HEK293 (cell line): ENCODE measurements at regions not wholly inside any gene's neighbourhood (a gene's known extent, or its start where the extent isn't known, plus 50 kb on each side); places are given as distances from the start of the nearest gene placed in this dataset.
A peak's percentile ranks its signal among the peaks of the same experiment; 100 is the strongest.
"Not testable (repeated sequence)": the region's sequence is repeated elsewhere in the genome, so short reads cannot be mapped to it uniquely, and the experiment has no call there.

Experiments
- CTCF ChIA-PET: fragments of 350-600 bp; formaldehyde crosslinking; extraction: SDS; loops from one replicate; lab custom pipeline; 2021; ENCODE audit warnings: antibody characterized with exemption; lab: Yijun Ruan, JAX
- POLR2A ChIA-PET: fragments of 300-600 bp; formaldehyde crosslinking; extraction: SDS; loops from one replicate; lab custom pipeline; 2020; ENCODE audit warnings: antibody characterized with exemption, inconsistent platforms; lab: Yijun Ruan, JAX
- H3K27ac ChIP-seq: fragments of 200-500 bp; sonication (Bioruptor generic); 2 replicates; pipeline ENCODE4 v1.5.1; 2014; ENCODE audit warnings: low read depth, low read length, control low read depth, inconsistent platforms; ENCODE audit errors: extremely low read depth
- H3K36me3 ChIP-seq, 2 experiments: fragments of 200-500 bp in 1 of 2; sonication (Bioruptor generic) in 1 of 2; 1 replicate in 1 of 2; 2 replicates in 1 of 2; pipeline ENCODE4 v1.5.1; 2014 to 2017; ENCODE audit warnings: inconsistent platforms in 2 of 2, low read length in 2 of 2; ENCODE audit not compliant: control insufficient read depth in 2 of 2, insufficient read depth in 1 of 2
- H3K4me1 ChIP-seq: fragments of 200-500 bp; sonication (Bioruptor generic); 2 replicates; pipeline ENCODE4 v1.5.1; 2014; ENCODE audit warnings: mild to moderate bottlenecking, low read length, inconsistent platforms; ENCODE audit not compliant: control insufficient read depth, insufficient read depth
- H3K4me3 ChIP-seq: 2 replicates; pipeline ENCODE4 v1.5.1; 2011; ENCODE audit warnings: low read depth, mild to moderate bottlenecking, control low read depth, low read length, moderate library complexity
- H3K9me3 ChIP-seq: fragments of 200-500 bp; sonication (Bioruptor generic); 2 replicates; pipeline ENCODE4 v1.5.1; 2014; ENCODE audit warnings: low read depth, low read length, inconsistent platforms; ENCODE audit not compliant: control insufficient read depth, insufficient read depth
- GLI4 ChIP-seq: fragments of 450-650 bp; formaldehyde crosslinking; IDR thresholded peaks from 2 replicates; pipeline ENCODE4 v1.5.1; 2016; ENCODE audit warnings: missing biosample characterization, missing genetic modification characterization
- RBAK ChIP-seq: fragments of 450-650 bp; formaldehyde crosslinking; IDR thresholded peaks from 2 replicates; pipeline ENCODE4 v1.5.1; 2016; ENCODE audit warnings: missing biosample characterization, missing genetic modification characterization
- ZBTB20 ChIP-seq: fragments of 450-650 bp; formaldehyde crosslinking; IDR thresholded peaks from 2 replicates; pipeline ENCODE4 v1.5.1; 2016; ENCODE audit warnings: missing biosample characterization, missing genetic modification characterization
- ZBTB8A ChIP-seq: fragments of 450-650 bp; formaldehyde crosslinking; IDR thresholded peaks from 2 replicates; pipeline ENCODE4 v1.5.1; 2016; ENCODE audit warnings: missing biosample characterization, missing genetic modification characterization
- ZFHX2 ChIP-seq: fragments of 450-650 bp; formaldehyde crosslinking; conservative IDR thresholded peaks from 2 replicates; pipeline ENCODE4 v1.5.1; 2016; ENCODE audit warnings: missing biosample characterization, missing genetic modification characterization
- ZNF133 ChIP-seq: fragments of 450-650 bp; formaldehyde crosslinking; IDR thresholded peaks from 2 replicates; pipeline ENCODE4 v1.5.1; 2016; ENCODE audit warnings: missing biosample characterization, missing genetic modification characterization
- ZNF138 ChIP-seq: fragments of 450-650 bp; formaldehyde crosslinking; IDR thresholded peaks from 2 replicates; pipeline ENCODE4 v1.5.1; 2016; ENCODE audit warnings: missing biosample characterization, missing genetic modification characterization, borderline replicate concordance
- ZNF140 ChIP-seq: fragments of 450-650 bp; formaldehyde crosslinking; IDR thresholded peaks from 2 replicates; pipeline ENCODE4 v1.5.1; 2016; ENCODE audit warnings: missing biosample characterization, missing genetic modification characterization
- ZNF292 ChIP-seq: fragments of 450-650 bp; formaldehyde crosslinking; IDR thresholded peaks from 2 replicates; pipeline ENCODE4 v1.5.1; 2016; ENCODE audit warnings: low read depth, missing biosample characterization, missing genetic modification characterization, borderline replicate concordance
- ZNF394 ChIP-seq: fragments of 450-650 bp; formaldehyde crosslinking; IDR thresholded peaks from 2 replicates; pipeline ENCODE4 v1.5.1; 2016; ENCODE audit warnings: missing biosample characterization, missing genetic modification characterization, mild to moderate bottlenecking, moderate library complexity, borderline replicate concordance
- ZNF423 ChIP-seq: fragments of 450-650 bp; formaldehyde crosslinking; IDR thresholded peaks from 2 replicates; pipeline ENCODE4 v1.5.1; 2016; ENCODE audit warnings: missing biosample characterization, missing genetic modification characterization
- ZNF426 ChIP-seq: fragments of 450-650 bp; formaldehyde crosslinking; IDR thresholded peaks from 2 replicates; pipeline ENCODE4 v1.5.1; 2017; ENCODE audit warnings: missing biosample characterization, missing genetic modification characterization, mild to moderate bottlenecking, inconsistent platforms, moderate library complexity
- ZNF555 ChIP-seq: fragments of 450-650 bp; formaldehyde crosslinking; conservative IDR thresholded peaks from 2 replicates; pipeline ENCODE4 v1.5.1; 2017; ENCODE audit warnings: missing biosample characterization, mild to moderate bottlenecking, missing genetic modification characterization, inconsistent platforms
- ZNF596 ChIP-seq: fragments of 450-650 bp; IDR thresholded peaks from 2 replicates; pipeline ENCODE4 v1.5.0; 2018; ENCODE audit warnings: missing biosample characterization, mild to moderate bottlenecking, missing genetic modification characterization, moderate library complexity
- ZNF623 ChIP-seq: fragments of 450-650 bp; formaldehyde crosslinking; IDR thresholded peaks from 2 replicates; pipeline ENCODE4 v1.5.1; 2016; ENCODE audit warnings: missing biosample characterization, missing genetic modification characterization
- ZNF626 ChIP-seq: fragments of 450-650 bp; sonication (Bioruptor Pico); formaldehyde crosslinking; IDR thresholded peaks from 2 replicates; pipeline ENCODE4 v1.5.1; 2018; ENCODE audit warnings: missing biosample characterization, missing genetic modification characterization, inconsistent platforms
- ZNF747 ChIP-seq: fragments of 450-650 bp; formaldehyde crosslinking; IDR thresholded peaks from 2 replicates; pipeline ENCODE4 v1.5.1; 2016; ENCODE audit warnings: missing biosample characterization, missing genetic modification characterization
- TF ChIP-seq, protein P1 (sequence below): fragments of 450-650 bp; formaldehyde crosslinking; conservative IDR thresholded peaks from 2 replicates; pipeline ENCODE4 v1.5.1; 2016; ENCODE audit warnings: low read depth, missing biosample characterization, missing genetic modification characterization
- TF ChIP-seq, protein P2 (sequence below): fragments of 450-650 bp; formaldehyde crosslinking; conservative IDR thresholded peaks from 2 replicates; pipeline ENCODE4 v1.5.1; 2016; ENCODE audit warnings: low read depth, missing biosample characterization, missing genetic modification characterization
- TF ChIP-seq, protein P3 (sequence below): fragments of 450-650 bp; formaldehyde crosslinking; IDR thresholded peaks from 2 replicates; pipeline ENCODE4 v1.5.1; 2016; ENCODE audit warnings: missing biosample characterization, missing genetic modification characterization

DNA sequence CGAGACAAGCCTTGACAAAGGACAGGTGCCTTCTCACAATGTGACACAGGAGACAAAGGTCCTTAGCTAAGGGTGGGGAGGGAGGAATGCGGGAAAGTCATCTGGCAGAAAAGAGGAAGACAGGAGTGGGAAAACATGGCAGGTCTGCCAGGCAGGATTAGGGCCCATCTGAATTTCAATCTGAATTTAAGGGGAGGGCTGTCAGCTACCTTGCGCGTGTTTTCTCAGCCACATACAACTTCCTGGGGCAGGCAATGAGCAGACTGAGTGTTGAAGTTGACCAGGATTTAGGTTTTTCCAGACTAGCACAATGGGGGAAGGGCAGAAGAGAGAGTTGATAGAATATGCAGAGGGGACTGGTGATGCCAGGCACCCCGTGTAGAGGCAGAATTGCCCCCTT is 66.7 kb upstream of the LARGE1 start (continued):
- TF ChIP-seq ZNF626 (tag by site-specific recombination): no peak
- TF ChIP-seq ZNF292 (tag by site-specific recombination): no peak
- no peak for TF ChIP-seq ZBTB20
- no peak for TF ChIP-seq ZNF133 (tag by site-specific recombination)
- TF ChIP-seq ZNF747 (tag by site-specific recombination): no peak
- TF ChIP-seq, all 188 proteins: peak for 0

DNA sequence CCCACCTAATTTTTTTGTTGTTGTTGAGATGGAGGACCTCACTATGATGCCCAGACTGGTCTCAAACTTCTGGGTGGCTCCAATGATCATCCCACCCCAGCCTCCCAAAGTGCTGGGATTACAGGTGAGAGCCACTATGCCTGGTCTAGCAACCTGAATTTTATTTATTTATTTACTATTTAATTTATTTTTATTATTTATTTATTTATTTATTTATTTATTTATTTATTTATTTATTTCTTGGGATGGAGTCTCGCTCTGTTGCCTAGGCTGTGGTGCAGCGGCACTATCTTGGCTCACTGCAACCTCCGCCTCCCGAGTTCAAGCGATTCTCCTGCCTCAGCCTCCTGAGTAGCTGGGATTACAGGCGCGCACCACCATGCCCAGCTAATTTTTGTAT is 69.0 kb upstream of the LARGE1 start:
- CTCF ChIA-PET, H3K27ac ChIP-seq, H3K4me3 ChIP-seq, H3K9me3 ChIP-seq, H3K4me1 ChIP-seq, POLR2A ChIA-PET, H3K36me3 ChIP-seq: not testable (repeated sequence)
- TF ChIP-seq ZNF394 (tag by site-specific recombination): peak; percentile 75; the same call in 1 of the 2 replicates
- TF ChIP-seq, protein P1, sequence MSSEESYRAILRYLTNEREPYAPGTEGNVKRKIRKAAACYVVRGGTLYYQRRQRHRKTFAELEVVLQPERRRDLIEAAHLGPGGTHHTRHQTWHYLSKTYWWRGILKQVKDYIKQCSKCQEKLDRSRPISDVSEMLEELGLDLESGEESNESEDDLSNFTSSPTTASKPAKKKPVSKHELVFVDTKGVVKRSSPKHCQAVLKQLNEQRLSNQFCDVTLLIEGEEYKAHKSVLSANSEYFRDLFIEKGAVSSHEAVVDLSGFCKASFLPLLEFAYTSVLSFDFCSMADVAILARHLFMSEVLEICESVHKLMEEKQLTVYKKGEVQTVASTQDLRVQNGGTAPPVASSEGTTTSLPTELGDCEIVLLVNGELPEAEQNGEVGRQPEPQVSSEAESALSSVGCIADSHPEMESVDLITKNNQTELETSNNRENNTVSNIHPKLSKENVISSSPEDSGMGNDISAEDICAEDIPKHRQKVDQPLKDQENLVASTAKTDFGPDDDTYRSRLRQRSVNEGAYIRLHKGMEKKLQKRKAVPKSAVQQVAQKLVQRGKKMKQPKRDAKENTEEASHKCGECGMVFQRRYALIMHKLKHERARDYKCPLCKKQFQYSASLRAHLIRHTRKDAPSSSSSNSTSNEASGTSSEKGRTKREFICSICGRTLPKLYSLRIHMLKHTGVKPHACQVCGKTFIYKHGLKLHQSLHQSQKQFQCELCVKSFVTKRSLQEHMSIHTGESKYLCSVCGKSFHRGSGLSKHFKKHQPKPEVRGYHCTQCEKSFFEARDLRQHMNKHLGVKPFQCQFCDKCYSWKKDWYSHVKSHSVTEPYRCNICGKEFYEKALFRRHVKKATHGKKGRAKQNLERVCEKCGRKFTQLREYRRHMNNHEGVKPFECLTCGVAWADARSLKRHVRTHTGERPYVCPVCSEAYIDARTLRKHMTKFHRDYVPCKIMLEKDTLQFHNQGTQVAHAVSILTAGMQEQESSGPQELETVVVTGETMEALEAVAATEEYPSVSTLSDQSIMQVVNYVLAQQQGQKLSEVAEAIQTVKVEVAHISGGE (tag by site-specific recombination): peak; percentile 35; the same call in 1 of the 2 replicates
- TF ChIP-seq ZBTB8A: 0 out of 2 replicates have a peak, but pooled peaks have one; percentile 20
- TF ChIP-seq ZNF555 (tag by site-specific recombination): peak; percentile 48
- TF ChIP-seq, protein P2, sequence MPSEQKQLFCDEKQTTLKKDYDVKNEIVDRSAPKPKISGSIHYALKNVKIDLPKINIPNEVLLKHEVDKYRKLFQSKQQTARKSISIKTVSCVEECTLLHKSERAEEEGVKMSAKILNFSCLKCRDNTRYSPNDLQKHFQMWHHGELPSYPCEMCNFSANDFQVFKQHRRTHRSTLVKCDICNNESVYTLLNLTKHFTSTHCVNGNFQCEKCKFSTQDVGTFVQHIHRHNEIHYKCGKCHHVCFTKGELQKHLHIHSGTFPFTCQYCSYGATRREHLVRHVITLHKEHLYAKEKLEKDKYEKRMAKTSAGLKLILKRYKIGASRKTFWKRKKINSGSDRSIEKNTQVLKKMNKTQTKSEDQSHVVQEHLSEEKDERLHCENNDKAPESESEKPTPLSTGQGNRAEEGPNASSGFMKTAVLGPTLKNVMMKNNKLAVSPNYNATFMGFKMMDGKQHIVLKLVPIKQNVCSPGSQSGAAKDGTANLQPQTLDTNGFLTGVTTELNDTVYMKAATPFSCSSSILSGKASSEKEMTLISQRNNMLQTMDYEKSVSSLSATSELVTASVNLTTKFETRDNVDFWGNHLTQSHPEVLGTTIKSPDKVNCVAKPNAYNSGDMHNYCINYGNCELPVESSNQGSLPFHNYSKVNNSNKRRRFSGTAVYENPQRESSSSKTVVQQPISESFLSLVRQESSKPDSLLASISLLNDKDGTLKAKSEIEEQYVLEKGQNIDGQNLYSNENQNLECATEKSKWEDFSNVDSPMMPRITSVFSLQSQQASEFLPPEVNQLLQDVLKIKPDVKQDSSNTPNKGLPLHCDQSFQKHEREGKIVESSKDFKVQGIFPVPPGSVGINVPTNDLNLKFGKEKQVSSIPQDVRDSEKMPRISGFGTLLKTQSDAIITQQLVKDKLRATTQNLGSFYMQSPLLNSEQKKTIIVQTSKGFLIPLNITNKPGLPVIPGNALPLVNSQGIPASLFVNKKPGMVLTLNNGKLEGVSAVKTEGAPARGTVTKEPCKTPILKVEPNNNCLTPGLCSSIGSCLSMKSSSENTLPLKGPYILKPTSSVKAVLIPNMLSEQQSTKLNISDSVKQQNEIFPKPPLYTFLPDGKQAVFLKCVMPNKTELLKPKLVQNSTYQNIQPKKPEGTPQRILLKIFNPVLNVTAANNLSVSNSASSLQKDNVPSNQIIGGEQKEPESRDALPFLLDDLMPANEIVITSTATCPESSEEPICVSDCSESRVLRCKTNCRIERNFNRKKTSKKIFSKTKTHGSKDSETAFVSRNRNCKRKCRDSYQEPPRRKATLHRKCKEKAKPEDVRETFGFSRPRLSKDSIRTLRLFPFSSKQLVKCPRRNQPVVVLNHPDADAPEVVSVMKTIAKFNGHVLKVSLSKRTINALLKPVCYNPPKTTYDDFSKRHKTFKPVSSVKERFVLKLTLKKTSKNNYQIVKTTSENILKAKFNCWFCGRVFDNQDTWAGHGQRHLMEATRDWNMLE: peak; percentile 71
- peak; percentile 45 for TF ChIP-seq ZNF623 (tag by site-specific recombination)
- TF ChIP-seq ZNF426 (tag by site-specific recombination): peak; percentile 54
- peak; percentile 34; the same call in 1 of the 2 replicates for TF ChIP-seq ZNF140 (tag by site-specific recombination)

DNA sequence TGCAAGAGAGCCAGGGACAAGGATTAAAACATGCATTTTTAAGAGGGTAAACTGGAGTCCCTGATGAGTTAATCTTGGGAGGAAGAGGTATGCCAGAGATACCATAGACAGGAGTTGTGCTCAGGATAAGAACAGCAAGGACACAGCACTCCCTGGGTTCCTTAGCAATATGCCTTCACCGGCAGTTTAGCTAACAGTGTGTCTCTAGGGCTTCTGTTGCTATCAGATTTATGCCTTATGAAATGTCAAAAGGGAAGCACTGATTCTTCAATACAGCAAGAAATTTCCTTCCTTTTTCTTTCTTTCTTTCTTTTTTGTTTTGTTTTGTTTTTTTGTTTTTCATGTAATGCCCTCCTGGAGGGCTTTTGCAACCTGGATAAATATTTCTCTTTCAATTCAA is 71.3 kb upstream of the LARGE1 start:
- Histone ChIP-seq H3K27ac (no peak overlapping the region), H3K36me3 (no peaks in the 10 kb centered on the region), H3K4me3 (no peak overlapping the region), H3K9me3 (no peaks in the 10 kb centered on the region), H3K4me1 (no peaks in the 10 kb centered on the region)
- POLR2A ChIA-PET: no interaction called here
- CTCF ChIA-PET: interaction anchor here (0.7 to 1.1 kb wide), 3 partner anchors 64 to 690 kb away, joined by 3 to 4 read pairs (median 3); no protein-coding TSS in a partner anchor
- no peak for TF ChIP-seq ZNF596 (tag by site-specific recombination)
- TF ChIP-seq ZNF423 (tag by site-specific recombination): no peak
- no peak for TF ChIP-seq RBAK (tag by site-specific recombination)
- no peak for TF ChIP-seq ZFHX2 (tag by site-specific recombination)
- TF ChIP-seq ZNF138: no peak
- TF ChIP-seq, protein P3, sequence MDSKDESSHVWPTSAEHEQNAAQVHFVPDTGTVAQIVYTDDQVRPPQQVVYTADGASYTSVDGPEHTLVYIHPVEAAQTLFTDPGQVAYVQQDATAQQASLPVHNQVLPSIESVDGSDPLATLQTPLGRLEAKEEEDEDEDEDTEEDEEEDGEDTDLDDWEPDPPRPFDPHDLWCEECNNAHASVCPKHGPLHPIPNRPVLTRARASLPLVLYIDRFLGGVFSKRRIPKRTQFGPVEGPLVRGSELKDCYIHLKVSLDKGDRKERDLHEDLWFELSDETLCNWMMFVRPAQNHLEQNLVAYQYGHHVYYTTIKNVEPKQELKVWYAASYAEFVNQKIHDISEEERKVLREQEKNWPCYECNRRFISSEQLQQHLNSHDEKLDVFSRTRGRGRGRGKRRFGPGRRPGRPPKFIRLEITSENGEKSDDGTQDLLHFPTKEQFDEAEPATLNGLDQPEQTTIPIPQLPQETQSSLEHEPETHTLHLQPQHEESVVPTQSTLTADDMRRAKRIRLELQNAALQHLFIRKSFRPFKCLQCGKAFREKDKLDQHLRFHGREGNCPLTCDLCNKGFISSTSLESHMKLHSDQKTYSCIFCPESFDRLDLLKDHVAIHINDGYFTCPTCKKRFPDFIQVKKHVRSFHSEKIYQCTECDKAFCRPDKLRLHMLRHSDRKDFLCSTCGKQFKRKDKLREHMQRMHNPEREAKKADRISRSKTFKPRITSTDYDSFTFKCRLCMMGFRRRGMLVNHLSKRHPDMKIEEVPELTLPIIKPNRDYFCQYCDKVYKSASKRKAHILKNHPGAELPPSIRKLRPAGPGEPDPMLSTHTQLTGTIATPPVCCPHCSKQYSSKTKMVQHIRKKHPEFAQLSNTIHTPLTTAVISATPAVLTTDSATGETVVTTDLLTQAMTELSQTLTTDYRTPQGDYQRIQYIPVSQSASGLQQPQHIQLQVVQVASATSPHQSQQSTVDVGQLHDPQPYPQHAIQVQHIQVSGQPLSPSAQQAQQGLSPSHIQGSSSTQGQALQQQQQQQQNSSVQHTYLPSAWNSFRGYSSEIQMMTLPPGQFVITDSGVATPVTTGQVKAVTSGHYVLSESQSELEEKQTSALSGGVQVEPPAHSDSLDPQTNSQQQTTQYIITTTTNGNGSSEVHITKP (tag by site-specific recombination): no peak
- no peak for TF ChIP-seq ZBTB8A
- no peak for TF ChIP-seq GLI4 (tag by site-specific recombination)
